SH-SY5Y (cell line): ENCODE measurements at regions not wholly inside any gene's neighbourhood (a gene's known extent, or its start where the extent isn't known, plus 50 kb on each side); places are given as distances from the start of the nearest gene placed in this dataset.

Experiments
- GATA2 ChIP-seq: IDR thresholded peaks from 2 replicates; pipeline ENCODE4 v1.6.1; 2011; ENCODE audit warnings: mild to moderate bottlenecking, low read depth, low read length
- GATA3 ChIP-seq: IDR thresholded peaks from 2 replicates; pipeline ENCODE4 v1.6.1; 2011; ENCODE audit warnings: low read depth, mild to moderate bottlenecking, low read length, moderate library complexity

- TF ChIP-seq GATA3, result no peak
- no peak for TF ChIP-seq GATA2
Measured at GRCh38 chr10:111836064-111836463, 347.5 kb downstream of the GPAM start.

GRCh38 chr10:111836571-111836970, 347.0 kb downstream of the GPAM start:
- no peak for TF ChIP-seq GATA3
- TF ChIP-seq GATA2, result no peak

- TF ChIP-seq GATA3 (no peak), GATA2 (no peak)
Measured at GRCh38 chr10:111837086-111837485, 346.5 kb downstream of the GPAM start.

GRCh38 chr10:111837985-111838384, 345.6 kb downstream of the GPAM start:
- TF ChIP-seq GATA3 (no peak), GATA2 (no peak)

- TF ChIP-seq GATA3, result no peak
- no peak for TF ChIP-seq GATA2
Measured at GRCh38 chr10:111840546-111840945, 343.0 kb downstream of the GPAM start.

- TF ChIP-seq GATA2 (no peak), GATA3 (no peak)
Measured at GRCh38 chr10:111852801-111853200, 330.8 kb downstream of the GPAM start.

GRCh38 chr10:111856631-111857030, 326.9 kb downstream of the GPAM start:
- TF ChIP-seq GATA2, result no peak
- no peak for TF ChIP-seq GATA3

- TF ChIP-seq GATA2 (no peak), GATA3 (no peak)
Measured at GRCh38 chr10:111865550-111865949, 318.0 kb downstream of the GPAM start.

GRCh38 chr10:111871458-111871857, 312.1 kb downstream of the GPAM start:
- no peak for TF ChIP-seq GATA3
- TF ChIP-seq GATA2, result no peak

GRCh38 chr10:111872591-111872990, 311.0 kb downstream of the GPAM start:
- TF ChIP-seq GATA2 (no peak), GATA3 (no peak)

- TF ChIP-seq GATA3 (no peak), GATA2 (no peak)
Measured at GRCh38 chr10:111873041-111873440, 310.5 kb downstream of the GPAM start.

GRCh38 chr10:111873621-111874135, 309.9 kb downstream of the GPAM start:
- TF ChIP-seq GATA3 (no peak), GATA2 (no peak)

- TF ChIP-seq GATA2 (no peak), GATA3 (no peak)
Measured at GRCh38 chr10:111874576-111874975, 309.0 kb downstream of the GPAM start.

- TF ChIP-seq GATA3 (no peak), GATA2 (no peak)
Measured at GRCh38 chr10:111875725-111876124, 307.8 kb downstream of the GPAM start.

- TF ChIP-seq GATA3, result no peak
- TF ChIP-seq GATA2, result no peak
Measured at GRCh38 chr10:111877258-111877657, 306.3 kb downstream of the GPAM start.

- TF ChIP-seq GATA3, result no peak
- TF ChIP-seq GATA2, result no peak
Measured at GRCh38 chr10:111879969-111880368, 303.6 kb downstream of the GPAM start.

- no peak for TF ChIP-seq GATA2
- TF ChIP-seq GATA3, result no peak
Measured at GRCh38 chr10:111885046-111885445, 298.5 kb downstream of the GPAM start.
